ENCODE measurements at regions not wholly inside any gene's neighbourhood (a gene's known extent, or its start where the extent isn't known, plus 50 kb on each side); places are given as distances from the start of the nearest gene placed in this dataset.
"Not testable (repeated sequence)": the region's sequence is repeated elsewhere in the genome, so short reads cannot be mapped to it uniquely, and the experiment has no call there.

DNA sequence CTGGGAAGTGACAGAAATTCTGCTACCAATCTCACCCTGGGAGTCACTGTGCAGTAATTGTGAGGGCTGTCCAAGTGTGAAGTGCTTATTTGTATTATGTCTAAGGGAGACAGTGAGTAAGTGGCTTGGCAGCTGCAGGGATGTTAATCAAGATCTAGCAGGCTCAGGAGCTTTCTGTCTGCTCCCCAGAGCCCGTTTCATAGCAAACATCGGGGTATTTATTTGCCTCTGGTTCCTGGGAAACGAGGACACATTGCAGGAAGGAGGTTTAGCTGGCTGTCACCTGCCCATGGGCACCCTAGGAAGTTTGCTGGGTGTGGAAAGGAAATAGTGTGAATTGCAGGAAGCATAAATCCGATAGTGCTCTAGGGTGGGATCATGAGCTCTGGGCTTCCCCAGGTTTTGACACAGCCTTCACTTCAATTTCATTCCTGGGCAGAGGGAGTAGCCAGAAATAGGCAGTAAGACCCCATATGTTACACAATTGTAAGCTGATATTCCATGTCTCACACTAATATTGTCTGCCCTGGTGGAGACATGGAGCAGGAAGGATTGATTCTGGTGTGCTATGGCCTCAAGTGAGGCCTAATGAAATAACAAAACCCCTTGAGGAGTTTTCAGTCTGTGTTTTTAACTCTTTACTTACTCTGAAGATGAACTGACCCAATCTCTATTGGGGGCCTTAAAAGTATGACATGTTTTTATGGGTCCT is 74.1 kb upstream of the MITF start:
- Histone ChIP-seq H3K9ac (ENCODE audit: low read length) (no peak overlapping the region), H3K9me3 (ENCODE audit: control insufficient read depth, low read length) (peaks cover 3% of the 10 kb centered on the region), H3K4me1 (ENCODE audit: control insufficient read depth, insufficient read depth, low read length) (no peaks in the 10 kb centered on the region), H3K36me3 (ENCODE audit: control insufficient read depth, insufficient read depth, low read length, severe bottlenecking) (no peaks in the 10 kb centered on the region), H3K4me3 (ENCODE audit: low read length) (no peak overlapping the region), H3K27me3 (replicated peaks; ENCODE audit: control insufficient read depth, insufficient read depth, low read length) (peaks cover 3% of the 10 kb centered on the region)
- DNase-seq (ENCODE audit: low read depth) = no peak

- Histone ChIP-seq H3K36me3 (ENCODE audit: control insufficient read depth, insufficient read depth, low read length, severe bottlenecking) (no peaks in the 10 kb centered on the region), H3K4me1 (ENCODE audit: control insufficient read depth, insufficient read depth, low read length) (no peaks in the 10 kb centered on the region), H3K9ac (ENCODE audit: low read length) (no peak overlapping the region), H3K4me3 (ENCODE audit: low read length) (no peak overlapping the region), H3K27me3 (replicated peaks; ENCODE audit: control insufficient read depth, insufficient read depth, low read length) (peaks cover 13% of the 10 kb centered on the region), H3K9me3 (ENCODE audit: control insufficient read depth, low read length) (peaks cover 9% of the 10 kb centered on the region)
- no peak for DNase-seq (ENCODE audit: low read depth)
These were observed 78.6 kb upstream of the MITF start for GRCh38 chr3:69660631-69661030.

- Histone ChIP-seq H3K4me1 (ENCODE audit: control insufficient read depth, insufficient read depth, low read length) (no peaks in the 10 kb centered on the region), H3K27me3 (replicated peaks; ENCODE audit: control insufficient read depth, insufficient read depth, low read length) (peaks cover 11% of the 10 kb centered on the region), H3K4me3 (ENCODE audit: low read length) (no peak overlapping the region), H3K9me3 (ENCODE audit: control insufficient read depth, low read length) (peaks cover 9% of the 10 kb centered on the region), H3K9ac (ENCODE audit: low read length) (no peak overlapping the region), H3K36me3 (ENCODE audit: control insufficient read depth, insufficient read depth, low read length, severe bottlenecking) (no peaks in the 10 kb centered on the region)
- no peak for DNase-seq (ENCODE audit: low read depth)
These were observed 79.9 kb upstream of the MITF start for GRCh38 chr3:69659180-69659910.

- no peak for DNase-seq (ENCODE audit: low read depth)
- H3K4me1 ChIP-seq (ENCODE audit: control insufficient read depth, insufficient read depth, low read length) = no peaks in the 10 kb centered on the region
- H3K4me3 ChIP-seq (ENCODE audit: low read length) = no peak overlapping the region
- H3K36me3 ChIP-seq (ENCODE audit: control insufficient read depth, insufficient read depth, low read length, severe bottlenecking) = no peaks in the 10 kb centered on the region
- H3K9me3 ChIP-seq (ENCODE audit: control insufficient read depth, low read length) = peaks cover 9% of the 10 kb centered on the region
- peaks cover 9% of the 10 kb centered on the region for H3K27me3 ChIP-seq (replicated peaks; ENCODE audit: control insufficient read depth, insufficient read depth, low read length)
- no peak overlapping the region for H3K9ac ChIP-seq (ENCODE audit: low read length)
These were observed 80.6 kb upstream of the MITF start for GRCh38 chr3:69658514-69659140.

GRCh38 chr3:69657030-69657429 is 82.2 kb upstream of the MITF start:
- DNase-seq (ENCODE audit: low read depth); H3K36me3 ChIP-seq (ENCODE audit: control insufficient read depth, insufficient read depth, low read length, severe bottlenecking); H3K4me3 ChIP-seq (ENCODE audit: low read length); H3K4me1 ChIP-seq (ENCODE audit: control insufficient read depth, insufficient read depth, low read length); H3K9me3 ChIP-seq (ENCODE audit: control insufficient read depth, low read length); H3K27me3 ChIP-seq (replicated peaks; ENCODE audit: control insufficient read depth, insufficient read depth, low read length); H3K9ac ChIP-seq (ENCODE audit: low read length): not testable (repeated sequence)

GRCh38 chr3:69651765-69652164 is 87.5 kb upstream of the MITF start:
- no peak for DNase-seq (ENCODE audit: low read depth)
- H3K36me3 ChIP-seq (ENCODE audit: control insufficient read depth, insufficient read depth, low read length, severe bottlenecking) = no peaks in the 10 kb centered on the region
- H3K4me3 ChIP-seq (ENCODE audit: low read length) = no peak overlapping the region
- H3K27me3 ChIP-seq (replicated peaks; ENCODE audit: control insufficient read depth, insufficient read depth, low read length) = no peaks in the 10 kb centered on the region
- H3K9ac ChIP-seq (ENCODE audit: low read length) = no peak overlapping the region
- H3K9me3 ChIP-seq (ENCODE audit: control insufficient read depth, low read length) = no peaks in the 10 kb centered on the region
- H3K4me1 ChIP-seq (ENCODE audit: control insufficient read depth, insufficient read depth, low read length) = peaks cover 9% of the 10 kb centered on the region

DNA sequence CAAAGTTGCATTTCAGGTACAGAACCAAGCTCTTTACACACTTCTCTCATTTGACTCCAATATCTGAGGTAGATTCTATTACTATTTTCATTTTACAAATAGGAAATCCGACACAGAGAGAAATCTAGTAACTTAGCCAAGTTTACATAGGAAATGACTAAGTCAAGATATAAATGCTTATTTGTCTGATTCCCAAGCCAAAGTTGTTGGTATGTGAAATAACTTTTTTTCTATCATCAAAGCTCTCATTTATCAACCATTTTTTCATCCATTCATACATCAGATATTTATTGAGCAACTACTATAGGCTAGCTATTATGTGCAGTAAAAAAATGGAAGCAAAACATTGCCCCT is 89.2 kb upstream of the MITF start:
- H3K4me1 ChIP-seq (ENCODE audit: control insufficient read depth, insufficient read depth, low read length) = peaks cover 9% of the 10 kb centered on the region
- H3K36me3 ChIP-seq (ENCODE audit: control insufficient read depth, insufficient read depth, low read length, severe bottlenecking) = no peaks in the 10 kb centered on the region
- H3K9ac ChIP-seq (ENCODE audit: low read length) = no peak overlapping the region
- no peak for DNase-seq (ENCODE audit: low read depth)
- H3K4me3 ChIP-seq (ENCODE audit: low read length) = peak overlapping the region; percentile 55
- no peaks in the 10 kb centered on the region for H3K9me3 ChIP-seq (ENCODE audit: control insufficient read depth, low read length)
- no peaks in the 10 kb centered on the region for H3K27me3 ChIP-seq (replicated peaks; ENCODE audit: control insufficient read depth, insufficient read depth, low read length)

DNA sequence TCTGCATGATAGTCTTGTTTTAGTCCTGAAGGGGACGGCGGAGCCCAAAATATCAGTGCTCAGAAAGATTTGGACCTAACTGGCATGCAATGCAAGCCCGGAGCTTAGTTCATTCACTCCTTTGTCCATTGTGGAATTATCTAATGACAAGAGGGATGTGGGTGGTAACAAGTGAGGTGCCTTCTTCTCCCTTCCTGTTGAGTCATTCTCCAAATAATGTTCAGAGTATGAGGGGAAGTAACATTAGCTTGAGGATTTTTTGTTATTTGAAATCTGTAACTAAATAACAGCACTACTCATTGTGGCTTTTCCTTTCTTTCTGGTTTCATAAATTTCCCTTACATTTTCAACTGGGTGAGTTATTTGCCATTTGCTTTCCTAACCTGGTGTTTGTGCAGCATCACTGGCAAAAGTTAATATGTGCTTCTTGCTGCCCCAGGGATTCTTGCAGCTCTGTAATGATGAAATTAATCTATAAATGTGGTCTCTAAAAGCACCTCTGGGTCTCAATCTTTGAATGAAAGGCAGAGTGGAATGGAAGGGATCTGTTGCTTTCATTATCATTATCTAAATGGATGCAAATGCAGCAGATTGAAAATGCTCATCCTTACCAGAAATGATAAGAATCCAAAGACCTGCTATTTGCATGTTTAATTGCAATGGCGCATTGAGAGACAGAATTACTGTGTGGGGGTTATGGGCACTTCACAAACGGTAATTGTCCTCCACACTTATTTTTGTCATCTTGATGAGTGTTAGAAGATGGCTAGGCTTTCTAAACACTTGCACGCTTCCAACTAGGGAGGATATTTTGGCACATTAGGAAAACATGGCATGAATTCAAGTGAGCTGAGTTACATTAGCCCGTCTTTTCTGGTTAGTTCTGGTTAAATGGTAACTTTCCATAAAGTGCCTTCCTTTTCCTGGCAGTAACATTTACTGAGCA is 89.9 kb upstream of the MITF start:
- DNase-seq (ENCODE audit: low read depth) = no peak
- no peaks in the 10 kb centered on the region for H3K27me3 ChIP-seq (replicated peaks; ENCODE audit: control insufficient read depth, insufficient read depth, low read length)

GRCh38 chr3:69648126-69648525 is 91.1 kb upstream of the MITF start:
- Histone ChIP-seq H3K36me3 (ENCODE audit: control insufficient read depth, insufficient read depth, low read length, severe bottlenecking) (no peaks in the 10 kb centered on the region), H3K9ac (ENCODE audit: low read length) (no peak overlapping the region), H3K27me3 (replicated peaks; ENCODE audit: control insufficient read depth, insufficient read depth, low read length) (no peaks in the 10 kb centered on the region), H3K4me3 (ENCODE audit: low read length) (no peak overlapping the region), H3K9me3 (ENCODE audit: control insufficient read depth, low read length) (no peaks in the 10 kb centered on the region), H3K4me1 (ENCODE audit: control insufficient read depth, insufficient read depth, low read length) (peaks cover 9% of the 10 kb centered on the region)
- DNase-seq (ENCODE audit: low read depth) = no peak

More for the DNA sequence above, 89.9 kb upstream of the MITF start:
- no peak overlapping the region for H3K9ac ChIP-seq (ENCODE audit: low read length)
- H3K9me3 ChIP-seq (ENCODE audit: control insufficient read depth, low read length) = no peaks in the 10 kb centered on the region
- H3K36me3 ChIP-seq (ENCODE audit: control insufficient read depth, insufficient read depth, low read length, severe bottlenecking) = no peaks in the 10 kb centered on the region
- peak overlapping the region; percentile 55 for H3K4me3 ChIP-seq (ENCODE audit: low read length)
- H3K4me1 ChIP-seq (ENCODE audit: control insufficient read depth, insufficient read depth, low read length) = peaks cover 9% of the 10 kb centered on the region

DNA sequence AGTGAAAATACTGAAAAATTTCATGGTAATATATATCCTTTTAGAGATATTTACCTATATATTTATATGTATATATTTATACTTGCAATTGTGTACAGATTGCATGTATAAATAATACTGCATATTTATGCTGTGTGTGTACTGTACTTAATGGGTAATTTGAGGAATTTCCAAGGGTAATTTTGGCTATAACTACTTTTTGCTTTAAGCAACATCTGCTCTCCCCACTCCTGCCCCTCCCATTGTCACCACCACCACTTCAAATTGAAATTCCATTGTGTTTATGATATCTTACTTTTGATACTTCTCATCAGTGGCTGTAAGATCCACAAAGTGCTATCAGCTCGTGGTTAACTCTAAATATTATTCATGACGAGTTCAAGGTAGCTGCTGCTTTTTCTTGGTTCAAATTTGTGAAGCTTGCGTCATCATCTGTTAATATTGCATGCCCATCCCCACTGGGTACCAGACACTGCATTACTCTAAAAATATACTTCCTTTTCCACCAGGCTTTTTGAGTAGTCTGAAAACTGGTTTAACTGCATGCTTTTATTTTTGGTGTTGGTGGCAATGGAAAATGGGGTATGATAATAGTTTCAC is 91.7 kb upstream of the MITF start:
- H3K9ac ChIP-seq (ENCODE audit: low read length) = no peak overlapping the region
- H3K4me1 ChIP-seq (ENCODE audit: control insufficient read depth, insufficient read depth, low read length) = peaks cover 9% of the 10 kb centered on the region
- DNase-seq (ENCODE audit: low read depth) = no peak
- H3K4me3 ChIP-seq (ENCODE audit: low read length) = no peak overlapping the region
- H3K36me3 ChIP-seq (ENCODE audit: control insufficient read depth, insufficient read depth, low read length, severe bottlenecking) = no peaks in the 10 kb centered on the region
- H3K9me3 ChIP-seq (ENCODE audit: control insufficient read depth, low read length) = no peaks in the 10 kb centered on the region
- no peaks in the 10 kb centered on the region for H3K27me3 ChIP-seq (replicated peaks; ENCODE audit: control insufficient read depth, insufficient read depth, low read length)
